ENCODE measurements at regions not wholly inside any gene's neighbourhood (a gene's known extent, or its start where the extent isn't known, plus 50 kb on each side); places are given as distances from the start of the nearest gene placed in this dataset.

DNA sequence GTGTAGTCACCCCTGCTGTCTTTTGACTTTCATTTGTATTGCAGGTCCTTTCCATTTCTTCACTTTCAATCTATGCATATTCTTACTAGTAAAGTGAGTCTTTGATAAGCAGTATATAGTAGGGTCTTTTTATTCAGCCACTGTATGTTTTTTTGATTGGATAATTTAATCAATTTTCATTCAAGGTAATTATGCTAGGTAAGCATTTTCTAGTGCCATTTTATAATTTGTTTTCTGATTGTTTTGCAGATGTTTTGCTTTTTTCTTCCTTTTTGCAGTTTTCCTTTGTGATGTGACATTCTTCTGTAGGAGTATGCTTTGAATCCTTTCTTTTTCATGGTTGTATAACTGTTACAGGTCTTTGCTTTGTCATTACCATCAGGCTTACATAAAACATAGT, 504.3 kb upstream of the GBE1 start:
- Histone ChIP-seq H3K36me3 (replicated peaks in 1 of 2; ENCODE audit: control insufficient read depth in 1 of 2, insufficient read depth in 2 of 2, low read length in 2 of 2) (no peaks in the 10 kb centered on the region), H3K4me1 (ENCODE audit: control insufficient read depth in 1 of 2, insufficient read depth in 2 of 2, low read length in 2 of 2) (no peaks in the 10 kb centered on the region), H4K20me1 (ENCODE audit: insufficient read depth, low read length) (no peaks in the 10 kb centered on the region), H3K27ac (ENCODE audit: low read depth in 1 of 2, low read length in 2 of 2) (no peak overlapping the region), H3K79me2 (ENCODE audit: insufficient read depth, low read length) (no peaks in the 10 kb centered on the region), H3K4me3 (replicated peaks in 1 of 3; ENCODE audit: low read depth in 2 of 3, low read length in 3 of 3) (no peak overlapping the region), H3K9ac (ENCODE audit: insufficient read depth, low read length, poor library complexity, severe bottlenecking) (no peak overlapping the region), H3K27me3 (ENCODE audit: control insufficient read depth in 2 of 2, insufficient read depth in 2 of 2, low read length in 2 of 2) (no peaks in the 10 kb centered on the region), H3K4me2 (replicated peaks; ENCODE audit: extremely low read depth, low read length, poor library complexity, severe bottlenecking) (no peak overlapping the region), H2AFZ (ENCODE audit: insufficient read depth, low read depth, low read length, poor library complexity, severe bottlenecking) (no peak overlapping the region), H3K9me3 (replicated peaks in 1 of 2; ENCODE audit: control insufficient read depth in 1 of 2, insufficient read depth in 1 of 2, low read length in 2 of 2) (no peaks in the 10 kb centered on the region)
- no peak for DNase-seq
- H3K36me3 Mint-ChIP-seq = no peaks in the 10 kb centered on the region
- peaks cover 0 to 1% (median 0%) of the 10 kb centered on the region in 3 donors for H3K27me3 Mint-ChIP-seq (ENCODE audit: low read depth in 3 of 3)
- H3K9me3 Mint-ChIP-seq = peaks cover 0 to 13% (median 4%) of the 10 kb centered on the region in 7 donors
- intact Hi-C loops (cut with micrococcal nuclease) = no loop called here
- H3K4me1 Mint-ChIP-seq = no peaks in the 10 kb centered on the region
- no peak overlapping the region for H3K4me3 Mint-ChIP-seq
- H3K27ac Mint-ChIP-seq = no peak overlapping the region
- TF ChIP-seq, protein P1, sequence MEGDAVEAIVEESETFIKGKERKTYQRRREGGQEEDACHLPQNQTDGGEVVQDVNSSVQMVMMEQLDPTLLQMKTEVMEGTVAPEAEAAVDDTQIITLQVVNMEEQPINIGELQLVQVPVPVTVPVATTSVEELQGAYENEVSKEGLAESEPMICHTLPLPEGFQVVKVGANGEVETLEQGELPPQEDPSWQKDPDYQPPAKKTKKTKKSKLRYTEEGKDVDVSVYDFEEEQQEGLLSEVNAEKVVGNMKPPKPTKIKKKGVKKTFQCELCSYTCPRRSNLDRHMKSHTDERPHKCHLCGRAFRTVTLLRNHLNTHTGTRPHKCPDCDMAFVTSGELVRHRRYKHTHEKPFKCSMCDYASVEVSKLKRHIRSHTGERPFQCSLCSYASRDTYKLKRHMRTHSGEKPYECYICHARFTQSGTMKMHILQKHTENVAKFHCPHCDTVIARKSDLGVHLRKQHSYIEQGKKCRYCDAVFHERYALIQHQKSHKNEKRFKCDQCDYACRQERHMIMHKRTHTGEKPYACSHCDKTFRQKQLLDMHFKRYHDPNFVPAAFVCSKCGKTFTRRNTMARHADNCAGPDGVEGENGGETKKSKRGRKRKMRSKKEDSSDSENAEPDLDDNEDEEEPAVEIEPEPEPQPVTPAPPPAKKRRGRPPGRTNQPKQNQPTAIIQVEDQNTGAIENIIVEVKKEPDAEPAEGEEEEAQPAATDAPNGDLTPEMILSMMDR (IDR thresholded peaks at IDR 0.05) = no peak

- H3K4me3 Mint-ChIP-seq = no peak overlapping the region
- no peaks in the 10 kb centered on the region for H3K4me1 Mint-ChIP-seq
- Histone ChIP-seq H4K20me1 (ENCODE audit: insufficient read depth, low read length) (no peaks in the 10 kb centered on the region), H3K9ac (ENCODE audit: insufficient read depth, low read length, poor library complexity, severe bottlenecking) (no peak overlapping the region), H3K9me3 (replicated peaks in 1 of 2; ENCODE audit: control insufficient read depth in 1 of 2, insufficient read depth in 1 of 2, low read length in 2 of 2) (no peaks in the 10 kb centered on the region), H3K4me3 (replicated peaks in 1 of 3; ENCODE audit: low read depth in 2 of 3, low read length in 3 of 3) (no peak overlapping the region), H3K4me1 (ENCODE audit: control insufficient read depth in 1 of 2, insufficient read depth in 2 of 2, low read length in 2 of 2) (no peaks in the 10 kb centered on the region), H3K27me3 (ENCODE audit: control insufficient read depth in 2 of 2, insufficient read depth in 2 of 2, low read length in 2 of 2) (no peaks in the 10 kb centered on the region), H3K79me2 (ENCODE audit: insufficient read depth, low read length) (no peaks in the 10 kb centered on the region), H3K36me3 (replicated peaks in 1 of 2; ENCODE audit: control insufficient read depth in 1 of 2, insufficient read depth in 2 of 2, low read length in 2 of 2) (no peaks in the 10 kb centered on the region), H3K4me2 (replicated peaks; ENCODE audit: extremely low read depth, low read length, poor library complexity, severe bottlenecking) (no peak overlapping the region), H3K27ac (ENCODE audit: low read depth in 1 of 2, low read length in 2 of 2) (no peak overlapping the region), H2AFZ (ENCODE audit: insufficient read depth, low read depth, low read length, poor library complexity, severe bottlenecking) (no peak overlapping the region)
- H3K27ac Mint-ChIP-seq = no peak overlapping the region
- no peaks in the 10 kb centered on the region for H3K36me3 Mint-ChIP-seq
- TF ChIP-seq, protein P1 (IDR thresholded peaks at IDR 0.05) = no peak
- H3K27me3 Mint-ChIP-seq (ENCODE audit: low read depth in 3 of 3) = no peaks in the 10 kb centered on the region
- no peak for DNase-seq
- intact Hi-C loops (cut with micrococcal nuclease) = no loop called here
- WGBS (ENCODE audit: insufficient coverage) = no CpG with 5 or more reads among the region's 1 CpG
- peaks cover 0 to 3% (median 0%) of the 10 kb centered on the region in 7 donors for H3K9me3 Mint-ChIP-seq
These were observed 500.7 kb upstream of the GBE1 start for GRCh38 chr3:82262193-82262592.

Data from CD14-positive monocyte (primary cell).